ENCODE measurements at regions not wholly inside any gene's neighbourhood (a gene's known extent, or its start where the extent isn't known, plus 50 kb on each side); places are given as distances from the start of the nearest gene placed in this dataset.

DNA sequence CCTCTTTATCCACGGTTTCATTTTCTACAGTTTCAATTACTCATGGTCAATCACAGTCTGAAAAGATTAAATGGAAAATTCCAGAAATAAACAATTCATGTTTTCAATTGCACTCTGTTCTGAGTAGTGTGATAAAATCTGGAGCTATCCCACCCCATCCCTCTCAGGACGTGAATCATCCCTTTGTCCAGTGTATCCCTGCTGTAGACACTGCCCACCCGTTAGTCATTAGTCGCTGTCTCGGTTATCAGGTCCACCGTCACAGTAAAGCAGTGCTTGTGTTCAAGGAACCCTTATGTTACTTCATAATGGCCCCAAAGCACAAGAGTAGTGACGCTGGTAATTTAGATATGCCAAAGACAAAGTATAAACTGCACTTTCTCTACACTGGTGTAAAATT, 141.0 kb upstream of the LMNTD1 start:
- H3K4me1 Mint-ChIP-seq, result peaks cover 56% of the 10 kb centered on the region
- no peaks in the 10 kb centered on the region for H3K36me3 Mint-ChIP-seq (ENCODE audit: low read depth)
- H3K9me3 Mint-ChIP-seq, result peaks cover 7% of the 10 kb centered on the region
- H3K27me3 Mint-ChIP-seq (ENCODE audit: low read depth), result no peaks in the 10 kb centered on the region
- peak overlapping the region in 2 of 3 experiments; percentile 34 to 35 for H3K4me3 Mint-ChIP-seq
- TF ChIP-seq, protein P1, sequence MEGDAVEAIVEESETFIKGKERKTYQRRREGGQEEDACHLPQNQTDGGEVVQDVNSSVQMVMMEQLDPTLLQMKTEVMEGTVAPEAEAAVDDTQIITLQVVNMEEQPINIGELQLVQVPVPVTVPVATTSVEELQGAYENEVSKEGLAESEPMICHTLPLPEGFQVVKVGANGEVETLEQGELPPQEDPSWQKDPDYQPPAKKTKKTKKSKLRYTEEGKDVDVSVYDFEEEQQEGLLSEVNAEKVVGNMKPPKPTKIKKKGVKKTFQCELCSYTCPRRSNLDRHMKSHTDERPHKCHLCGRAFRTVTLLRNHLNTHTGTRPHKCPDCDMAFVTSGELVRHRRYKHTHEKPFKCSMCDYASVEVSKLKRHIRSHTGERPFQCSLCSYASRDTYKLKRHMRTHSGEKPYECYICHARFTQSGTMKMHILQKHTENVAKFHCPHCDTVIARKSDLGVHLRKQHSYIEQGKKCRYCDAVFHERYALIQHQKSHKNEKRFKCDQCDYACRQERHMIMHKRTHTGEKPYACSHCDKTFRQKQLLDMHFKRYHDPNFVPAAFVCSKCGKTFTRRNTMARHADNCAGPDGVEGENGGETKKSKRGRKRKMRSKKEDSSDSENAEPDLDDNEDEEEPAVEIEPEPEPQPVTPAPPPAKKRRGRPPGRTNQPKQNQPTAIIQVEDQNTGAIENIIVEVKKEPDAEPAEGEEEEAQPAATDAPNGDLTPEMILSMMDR (IDR thresholded peaks at IDR 0.05; ENCODE audit: unreplicated experiment in 3 of 3), result no peak
- H3K27ac Mint-ChIP-seq, result peak overlapping the region; percentile 54 to 95 (median 93)

GRCh38 chr12:25695574-25695973, 142.5 kb upstream of the LMNTD1 start:
- Mint-ChIP-seq H3K36me3 (ENCODE audit: low read depth) (no peaks in the 10 kb centered on the region), H3K9me3 (peaks cover 7% of the 10 kb centered on the region), H3K4me1 (peaks cover 42% of the 10 kb centered on the region), H3K27me3 (ENCODE audit: low read depth) (no peaks in the 10 kb centered on the region), H3K4me3 (peak overlapping the region in 2 of 3 experiments; percentile 44 to 55), H3K27ac (peak overlapping the region; percentile 92 to 97 (median 95))
- TF ChIP-seq, protein P1 (IDR thresholded peaks at IDR 0.05; ENCODE audit: unreplicated experiment in 3 of 3), result no peak

DNA sequence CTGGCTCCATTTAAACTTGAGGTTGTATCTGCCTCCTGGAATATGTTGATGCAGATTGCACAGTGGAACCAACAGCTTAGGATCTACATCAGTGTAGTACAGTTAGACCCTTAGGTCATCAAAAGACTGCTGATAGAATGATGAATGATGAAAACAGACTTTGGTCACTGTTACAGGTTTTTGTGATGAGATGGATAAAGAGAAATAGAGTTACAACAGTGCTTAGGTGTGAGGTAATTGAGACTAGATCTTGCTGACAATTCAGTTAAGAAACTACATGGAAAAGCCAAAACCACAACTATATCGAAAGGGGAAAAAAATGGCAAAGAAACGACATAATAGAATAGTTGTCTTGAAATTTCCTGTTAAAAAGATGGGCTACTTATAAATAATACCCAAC, 145.7 kb upstream of the LMNTD1 start:
- Mint-ChIP-seq H3K4me3 (no peak overlapping the region), H3K4me1 (peaks cover 17% of the 10 kb centered on the region), H3K27me3 (ENCODE audit: low read depth) (no peaks in the 10 kb centered on the region), H3K27ac (peak overlapping the region in 2 of 3 experiments; percentile 8 to 39), H3K36me3 (ENCODE audit: low read depth) (no peaks in the 10 kb centered on the region), H3K9me3 (peaks cover 15% of the 10 kb centered on the region)
- TF ChIP-seq, protein P1 (IDR thresholded peaks at IDR 0.05; ENCODE audit: unreplicated experiment in 3 of 3), result no peak

GRCh38 chr12:25699454-25699853, 146.4 kb upstream of the LMNTD1 start:
- H3K9me3 Mint-ChIP-seq, result peaks cover 15% of the 10 kb centered on the region
- H3K4me3 Mint-ChIP-seq, result no peak overlapping the region
- no peaks in the 10 kb centered on the region for H3K36me3 Mint-ChIP-seq (ENCODE audit: low read depth)
- no peak overlapping the region for H3K27ac Mint-ChIP-seq
- TF ChIP-seq, protein P1 (IDR thresholded peaks at IDR 0.05; ENCODE audit: unreplicated experiment in 3 of 3), result no peak
- H3K27me3 Mint-ChIP-seq (ENCODE audit: low read depth), result no peaks in the 10 kb centered on the region
- peaks cover 10% of the 10 kb centered on the region for H3K4me1 Mint-ChIP-seq

DNA sequence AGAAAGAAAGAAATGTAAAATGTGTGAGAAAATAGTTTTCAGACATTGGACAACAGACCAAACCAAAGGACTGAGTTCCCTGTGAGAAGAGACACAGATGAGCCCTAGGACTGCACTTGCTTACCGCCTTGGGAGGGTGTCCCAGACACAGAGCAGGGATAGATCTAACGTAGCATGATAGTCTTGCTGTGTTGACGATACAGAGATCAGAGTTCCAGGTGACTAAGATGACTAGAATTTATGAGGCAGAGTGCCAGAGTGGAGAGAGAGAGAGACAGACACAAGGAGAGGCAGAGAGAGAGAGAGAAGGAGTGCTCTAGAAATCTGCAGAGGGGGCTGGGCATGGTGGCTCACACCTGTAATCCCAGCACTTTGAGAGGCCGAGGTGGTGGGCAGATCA, 148.2 kb upstream of the LMNTD1 start:
- H3K27ac Mint-ChIP-seq, result no peak overlapping the region
- H3K27me3 Mint-ChIP-seq (ENCODE audit: low read depth), result no peaks in the 10 kb centered on the region
- H3K9me3 Mint-ChIP-seq, result peaks cover 23% of the 10 kb centered on the region
- H3K4me3 Mint-ChIP-seq, result no peak overlapping the region
- peaks cover under 1% of the 10 kb centered on the region for H3K36me3 Mint-ChIP-seq (ENCODE audit: low read depth)
- TF ChIP-seq, protein P1 (IDR thresholded peaks at IDR 0.05; ENCODE audit: unreplicated experiment in 3 of 3), result no peak
- no peaks in the 10 kb centered on the region for H3K4me1 Mint-ChIP-seq

- H3K27me3 Mint-ChIP-seq (ENCODE audit: low read depth), result no peaks in the 10 kb centered on the region
- H3K4me3 Mint-ChIP-seq, result no peak overlapping the region
- H3K4me1 Mint-ChIP-seq, result no peaks in the 10 kb centered on the region
- TF ChIP-seq, protein P1 (IDR thresholded peaks at IDR 0.05; ENCODE audit: unreplicated experiment in 3 of 3), result no peak
- peaks cover 7% of the 10 kb centered on the region for H3K36me3 Mint-ChIP-seq (ENCODE audit: low read depth)
- no peak overlapping the region for H3K27ac Mint-ChIP-seq
- peaks cover 22% of the 10 kb centered on the region for H3K9me3 Mint-ChIP-seq
These were observed 149.5 kb upstream of the LMNTD1 start for GRCh38 chr12:25702553-25702952.
